Left kidney (tissue), 1 donor: ENCODE measurements at regions not wholly inside any gene's neighbourhood (a gene's known extent, or its start where the extent isn't known, plus 50 kb on each side); places are given as distances from the start of the nearest gene placed in this dataset.

ENCODE experiments used
- DNase-seq: peaks from one replicate; pipeline ENCODE4 v3.0.0-alpha.2; 2013

GRCh38 chr14:36028665-36029064 lies 147.9 kb downstream of the PTCSC3 start:
- DNase-seq: no peak

- DNase-seq: no peak
Observed at GRCh38 chr14:36028218-36028617, 148.3 kb downstream of the PTCSC3 start.

- DNase-seq: no peak
Observed at GRCh38 chr14:36027354-36027753, 149.2 kb downstream of the PTCSC3 start.

- DNase-seq: no peak
Observed at GRCh38 chr14:36022765-36023410, 153.6 kb downstream of the PTCSC3 start.

GRCh38 chr14:36021591-36022320 lies 154.8 kb downstream of the PTCSC3 start:
- DNase-seq: no peak

- DNase-seq: no peak
Observed at GRCh38 chr14:36021030-36021422, 155.5 kb downstream of the PTCSC3 start.

GRCh38 chr14:36020120-36021029 lies 156.1 kb downstream of the PTCSC3 start:
- DNase-seq: no peak

- no peak for DNase-seq
Observed at GRCh38 chr14:36019126-36019525, 157.4 kb downstream of the PTCSC3 start.

GRCh38 chr14:36014236-36014635 lies 162.3 kb downstream of the PTCSC3 start:
- no peak for DNase-seq

- no peak for DNase-seq
Observed at GRCh38 chr14:36013483-36013882, 163.0 kb downstream of the PTCSC3 start.

GRCh38 chr14:36012621-36013020 lies 163.9 kb downstream of the PTCSC3 start:
- DNase-seq: peak; percentile 7

- no peak for DNase-seq
Observed at GRCh38 chr14:36009643-36010042, 166.9 kb downstream of the PTCSC3 start.

GRCh38 chr14:36006623-36007022 lies 169.9 kb downstream of the PTCSC3 start:
- no peak for DNase-seq

GRCh38 chr14:36005670-36006069 lies 170.9 kb downstream of the PTCSC3 start:
- DNase-seq: no peak

- DNase-seq: no peak
Observed at GRCh38 chr14:36001936-36002335, 174.6 kb downstream of the PTCSC3 start.

GRCh38 chr14:35999294-35999693 lies 173.2 kb downstream of the BRMS1L start:
- DNase-seq: no peak

- no peak for DNase-seq
Observed at GRCh38 chr14:35998303-35998702, 172.2 kb downstream of the BRMS1L start.

GRCh38 chr14:35993684-35993960 lies 167.5 kb downstream of the BRMS1L start:
- no peak for DNase-seq

- no peak for DNase-seq
Observed at GRCh38 chr14:35992816-35993683, 166.9 kb downstream of the BRMS1L start.

GRCh38 chr14:35991356-35991755 lies 165.2 kb downstream of the BRMS1L start:
- no peak for DNase-seq

- no peak for DNase-seq
Observed at GRCh38 chr14:35989736-35990135, 163.6 kb downstream of the BRMS1L start.
